GOT3 (cell line): ENCODE measurements at regions not wholly inside any gene's neighbourhood (a gene's known extent, or its start where the extent isn't known, plus 50 kb on each side); places are given as distances from the start of the nearest gene placed in this dataset.
"Not testable (repeated sequence)": the region's sequence is repeated elsewhere in the genome, so short reads cannot be mapped to it uniquely, and the experiment has no call there.

Experiments
- DNase-seq: peaks from one replicate; lab custom pipeline; 2025; ENCODE audit warnings: mixed read lengths; lab: John Stamatoyannopoulos, UW

GRCh38 chr12:86770871-86771270 is 514.7 kb upstream of the MGAT4C start:
- DNase-seq: no peak

DNA sequence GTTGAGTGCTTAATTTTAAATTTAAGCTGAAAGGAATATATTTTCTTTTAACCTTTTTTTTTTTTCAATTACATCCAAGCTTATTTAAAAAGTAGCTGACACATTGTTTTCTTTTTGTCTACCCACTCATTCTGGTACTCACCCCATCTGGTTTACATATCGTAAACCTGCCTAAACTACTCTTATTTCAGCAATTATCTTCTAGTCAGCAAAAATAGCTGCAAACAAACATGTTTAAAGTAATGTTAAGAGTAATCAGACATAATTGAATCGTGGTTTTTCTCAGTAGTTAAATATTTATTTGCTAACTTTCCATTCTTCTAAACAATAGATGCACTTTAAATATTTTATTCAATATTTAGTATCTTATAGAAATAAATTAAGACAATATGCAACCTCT is 492.7 kb upstream of the MGAT4C start:
- DNase-seq: no peak

- DNase-seq: no peak
Measured at GRCh38 chr12:86744547-86745212, 488.5 kb upstream of the MGAT4C start.

- no peak for DNase-seq
Measured at GRCh38 chr12:86743875-86744536, 487.8 kb upstream of the MGAT4C start.

- DNase-seq: no peak
Measured at GRCh38 chr12:86741531-86741930, 485.3 kb upstream of the MGAT4C start.

DNA sequence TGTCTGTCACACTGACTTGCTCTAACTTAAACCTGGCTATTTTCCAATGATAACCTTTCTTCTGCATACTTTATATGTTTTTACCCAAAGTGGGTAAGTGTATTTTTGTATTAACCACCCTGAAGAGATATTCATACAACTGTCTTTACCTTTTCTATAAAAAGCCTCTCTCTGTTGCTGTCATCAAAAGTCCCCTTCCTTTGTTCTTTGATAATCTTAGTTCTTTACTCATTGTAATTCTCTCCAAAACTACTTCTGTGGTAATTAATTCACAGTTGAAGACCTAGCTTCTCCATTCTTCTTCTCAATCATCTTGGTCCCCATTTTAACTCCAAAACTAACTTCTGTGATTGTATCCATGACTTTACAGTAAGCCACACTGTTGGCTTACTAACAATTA is 479.7 kb upstream of the MGAT4C start:
- no peak for DNase-seq

- no peak for DNase-seq
Measured at GRCh38 chr12:86735072-86735471, 478.9 kb upstream of the MGAT4C start.

- DNase-seq: no peak
Measured at GRCh38 chr12:86730233-86730632, 474.0 kb upstream of the MGAT4C start.

- DNase-seq: no peak
Measured at GRCh38 chr12:86729739-86730138, 473.5 kb upstream of the MGAT4C start.

DNA sequence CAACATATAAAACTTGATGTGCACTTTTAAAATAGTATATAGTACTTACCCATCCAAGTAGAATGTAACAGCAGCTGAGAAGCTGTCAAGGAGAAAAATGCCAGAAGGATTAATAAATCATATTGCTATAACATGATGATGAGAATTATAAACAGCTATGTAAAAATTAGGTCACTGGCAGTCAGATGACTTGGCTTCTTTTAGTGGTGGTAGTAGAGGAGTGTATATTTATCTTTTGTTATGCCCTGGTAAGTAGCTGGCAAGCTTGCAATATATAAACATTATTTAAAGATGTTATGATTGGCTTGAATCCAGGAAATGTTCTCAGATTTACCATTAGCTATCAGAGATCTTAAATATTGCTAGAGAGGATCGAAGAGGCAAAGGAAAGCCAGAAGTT is 471.0 kb upstream of the MGAT4C start:
- no peak for DNase-seq

DNA sequence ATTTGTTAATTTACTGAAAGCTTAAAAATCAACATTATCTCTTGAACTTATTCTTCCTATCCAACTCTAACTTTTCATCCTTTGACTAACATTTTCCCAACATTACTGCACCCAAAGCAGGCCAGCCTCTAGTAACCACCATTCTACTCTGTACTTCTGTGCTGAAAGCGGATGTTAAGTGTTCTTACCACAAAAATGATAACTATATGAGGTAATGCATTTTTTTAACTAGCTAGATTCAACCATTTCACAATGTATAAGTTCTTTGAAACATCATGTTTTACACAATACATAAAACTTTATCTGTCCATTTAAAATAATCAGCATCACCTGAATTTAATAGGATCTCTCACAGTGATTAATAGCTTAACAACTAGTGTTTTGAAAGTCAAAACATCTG is 468.5 kb upstream of the MGAT4C start:
- no peak for DNase-seq

DNA sequence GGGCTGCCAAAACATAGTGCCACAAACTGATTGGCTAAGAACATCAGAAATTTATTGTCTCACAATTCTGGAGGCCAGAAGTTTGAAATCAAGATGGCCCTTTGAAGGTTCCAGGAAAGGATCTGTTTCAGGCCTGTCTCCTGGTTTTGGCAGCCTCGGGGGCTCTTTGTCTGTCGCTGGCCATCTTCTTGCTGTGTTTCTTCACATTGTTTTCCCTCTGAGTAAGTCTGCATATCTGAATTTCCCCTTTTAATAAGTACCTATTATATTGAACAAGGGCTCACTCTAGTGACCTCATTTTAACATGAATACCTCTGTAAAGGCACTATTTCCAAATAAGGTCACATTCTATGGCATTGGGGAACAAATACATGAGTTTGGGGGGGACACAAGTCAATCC is 467.1 kb upstream of the MGAT4C start:
- DNase-seq: no peak

DNA sequence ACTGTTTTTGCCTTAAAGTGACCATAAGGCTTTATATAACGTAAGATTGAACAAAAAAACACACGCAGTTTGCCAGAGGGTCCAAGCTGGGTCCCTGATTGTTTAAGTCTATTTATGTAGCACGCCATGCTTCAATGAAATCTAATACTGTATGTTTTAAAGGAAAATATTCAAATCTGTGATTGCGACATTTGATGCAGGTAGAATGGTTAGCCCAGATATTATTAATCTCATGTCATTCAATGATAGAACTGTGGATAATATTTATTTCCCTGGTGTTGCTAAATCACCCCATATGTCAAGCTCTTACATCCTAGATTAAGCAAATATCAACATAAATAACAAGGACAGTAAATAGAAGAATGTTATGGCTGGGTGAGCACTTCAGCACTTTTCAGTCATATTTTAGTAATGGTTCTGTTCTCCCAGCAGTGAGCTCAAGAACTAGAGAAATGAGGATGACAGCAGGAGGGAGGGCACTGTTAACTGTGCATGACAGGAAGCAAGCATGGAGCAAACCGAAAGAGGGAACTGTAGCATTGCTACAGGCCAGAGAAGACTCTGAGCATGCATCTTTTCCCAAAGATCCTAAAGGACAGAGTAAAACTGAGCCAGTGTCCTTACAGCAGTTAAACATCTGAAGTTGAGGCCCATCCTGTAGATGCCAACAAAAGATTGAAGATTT is 465.7 kb upstream of the MGAT4C start:
- no peak for DNase-seq

- DNase-seq: no peak
Measured at GRCh38 chr12:86719381-86719780, 463.2 kb upstream of the MGAT4C start.

- DNase-seq: no peak
Measured at GRCh38 chr12:86713121-86713520, 456.9 kb upstream of the MGAT4C start.

- no peak for DNase-seq
Measured at GRCh38 chr12:86712425-86712843, 456.2 kb upstream of the MGAT4C start.

DNA sequence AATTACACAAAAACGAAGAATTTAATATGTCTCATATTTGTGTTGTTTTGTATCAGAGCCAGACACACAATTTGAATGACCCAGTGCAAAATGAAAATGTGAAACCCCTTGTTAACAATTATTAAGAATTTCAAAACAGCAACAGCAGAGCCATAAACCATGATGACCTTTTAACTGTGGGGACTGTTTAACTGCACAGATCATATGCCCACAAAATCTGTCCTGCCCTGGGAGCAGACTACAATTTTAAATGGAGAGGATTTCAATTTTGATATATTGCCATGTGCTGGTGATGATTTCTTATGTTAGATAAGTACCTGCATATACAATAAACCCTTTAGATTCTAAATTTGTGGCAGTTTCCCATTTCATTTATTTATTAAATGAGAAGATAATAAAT is 455.5 kb upstream of the MGAT4C start:
- no peak for DNase-seq

DNA sequence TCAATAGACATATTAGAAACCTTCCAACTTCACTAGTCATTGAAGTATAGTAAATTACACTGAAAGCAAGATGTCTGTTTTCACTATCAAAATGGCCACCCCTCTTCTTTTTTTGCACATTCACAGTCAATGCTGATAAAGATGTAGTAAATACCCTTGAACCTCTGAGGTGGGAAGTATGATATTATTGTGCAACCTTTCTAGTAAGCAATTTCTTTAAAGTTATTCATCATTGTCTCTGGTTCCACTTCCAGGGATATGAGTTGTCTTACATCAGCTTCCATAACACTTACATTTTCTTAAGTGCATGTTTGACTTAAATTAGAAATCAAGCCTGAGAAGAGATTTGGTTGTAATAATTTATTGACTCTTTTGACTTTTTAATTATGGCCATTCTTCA is 453.9 kb upstream of the MGAT4C start:
- DNase-seq: no peak

GRCh38 chr12:86709017-86709416 is 452.8 kb upstream of the MGAT4C start:
- not testable (repeated sequence) for DNase-seq

DNA sequence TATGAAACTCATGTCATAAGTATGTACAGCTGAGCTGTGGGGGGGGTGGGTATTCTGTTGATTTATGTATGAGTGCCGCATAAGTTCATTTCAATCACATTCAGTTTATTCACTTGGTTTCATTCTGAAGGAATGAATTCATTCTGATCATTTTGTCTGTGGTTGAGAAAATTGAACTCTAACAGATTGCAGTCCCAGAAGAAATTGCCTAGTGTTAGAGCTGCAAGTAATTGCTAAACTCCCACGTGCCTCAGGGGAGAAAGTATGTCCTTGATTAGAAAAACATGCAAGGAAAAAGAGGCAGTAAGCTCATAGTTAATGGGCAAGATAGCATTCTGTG is 442.4 kb upstream of the MGAT4C start:
- no peak for DNase-seq

DNA sequence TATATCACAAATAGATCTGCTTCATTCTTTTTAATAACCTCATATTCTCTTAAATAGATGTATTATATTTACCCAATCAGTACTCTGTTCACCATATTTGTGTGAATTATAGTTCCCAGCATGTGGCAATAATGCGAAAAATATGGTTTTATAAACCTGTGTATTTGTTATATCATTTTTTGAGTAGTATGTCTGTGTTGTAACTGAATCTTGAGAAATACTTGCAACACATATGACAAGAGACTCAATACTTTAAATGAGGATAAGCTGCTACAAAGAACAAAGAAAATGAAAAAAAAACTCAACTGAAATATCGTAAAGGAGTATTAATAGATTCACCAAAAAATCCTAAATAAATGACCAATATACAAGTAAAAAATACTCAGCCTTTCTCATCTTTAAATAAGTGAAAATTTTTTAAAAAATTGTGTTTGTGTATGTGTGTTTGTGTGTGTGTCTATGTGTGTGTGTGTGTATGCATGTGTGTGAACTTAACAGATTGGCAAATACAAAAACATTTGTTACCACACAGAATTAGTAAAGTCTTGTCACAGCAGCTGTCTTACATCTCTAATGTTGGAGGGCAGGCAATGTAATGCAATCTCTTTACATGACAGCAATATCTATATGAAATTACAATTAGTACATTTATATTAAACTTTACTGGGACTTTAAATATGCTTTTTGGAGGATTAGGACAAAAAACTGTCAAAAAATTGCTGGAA is 441.9 kb upstream of the MGAT4C start:
- no peak for DNase-seq

GRCh38 chr12:86683568-86684304 is 427.5 kb upstream of the MGAT4C start:
- DNase-seq: no peak
